Mesothelial cell of epicardium (in vitro differentiated cells): ENCODE measurements at regions not wholly inside any gene's neighbourhood (a gene's known extent, or its start where the extent isn't known, plus 50 kb on each side); places are given as distances from the start of the nearest gene placed in this dataset.

ENCODE experiments used
- DNase-seq, 2 experiments: peaks; one replicate each; pipeline ENCODE4 v3.0.0; 2021; ENCODE audit warnings: low spot score in 2 of 2; ENCODE audit not compliant: unreplicated experiment in 2 of 2
- H3K27ac Mint-ChIP-seq: 2 replicates; pipeline ENCODE4 v1.8.0; 2021; ENCODE audit warnings: mixed read lengths
- H3K27me3 Mint-ChIP-seq: 2 replicates; pipeline ENCODE4 v1.8.0; 2021; ENCODE audit warnings: low read depth, mixed read lengths
- H3K36me3 Mint-ChIP-seq: 2 replicates; pipeline ENCODE4 v1.8.0; 2021; ENCODE audit warnings: mixed read lengths
- H3K4me1 Mint-ChIP-seq: 2 replicates; pipeline ENCODE4 v1.8.0; 2021; ENCODE audit warnings: mixed read lengths
- H3K4me3 Mint-ChIP-seq: 2 replicates; pipeline ENCODE4 v1.8.0; 2021; ENCODE audit warnings: mild to moderate bottlenecking, moderate library complexity, mixed read lengths
- H3K9me3 Mint-ChIP-seq: 2 replicates; pipeline ENCODE4 v1.8.0; 2021; ENCODE audit warnings: mixed read lengths
- CTCF ChIP-seq: fragments of 200-600 bp; sonication (generic); IDR thresholded peaks from one replicate; pipeline ENCODE4 v1.5.0; 2021; ENCODE audit warnings: antibody characterized with exemption; ENCODE audit not compliant: unreplicated experiment

DNA sequence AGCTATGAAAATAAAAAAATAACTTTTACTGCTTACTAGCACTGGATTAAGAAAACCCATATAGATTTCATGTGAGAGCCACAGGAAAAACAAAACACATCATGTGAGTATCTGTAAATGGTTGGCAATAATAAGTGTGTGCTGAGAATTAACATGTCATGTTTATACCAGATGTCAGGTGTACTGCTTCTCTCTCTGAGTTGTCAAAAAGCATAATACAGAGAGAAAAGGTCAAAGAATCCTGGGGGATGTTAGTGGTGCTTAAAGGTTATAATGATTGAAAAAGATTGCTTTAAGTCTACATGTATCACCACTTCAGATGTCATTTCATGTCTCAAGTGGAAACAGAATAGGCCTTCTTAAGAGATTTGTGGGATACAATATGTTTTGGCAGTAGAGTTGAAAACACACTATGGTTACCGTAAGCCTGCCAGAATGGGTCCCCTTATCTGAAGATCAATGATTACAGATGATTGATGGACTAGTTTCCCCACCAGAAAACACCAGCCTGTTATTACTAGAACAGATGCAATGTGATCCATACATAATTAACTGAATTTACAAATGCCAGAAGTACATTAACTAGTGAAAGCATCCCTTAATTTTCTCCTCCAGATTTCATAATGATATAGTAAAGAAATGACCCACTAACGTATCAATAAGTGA, 204.1 kb downstream of the CNTN3 start:
- Mint-ChIP-seq H3K27me3 (peaks cover 3% of the 10 kb centered on the region), H3K36me3 (no peaks in the 10 kb centered on the region), H3K27ac (no peak overlapping the region), H3K4me1 (no peaks in the 10 kb centered on the region), H3K4me3 (no peak overlapping the region), H3K9me3 (peaks cover 9% of the 10 kb centered on the region)
- no peak for TF ChIP-seq CTCF
- no peak for DNase-seq

DNA sequence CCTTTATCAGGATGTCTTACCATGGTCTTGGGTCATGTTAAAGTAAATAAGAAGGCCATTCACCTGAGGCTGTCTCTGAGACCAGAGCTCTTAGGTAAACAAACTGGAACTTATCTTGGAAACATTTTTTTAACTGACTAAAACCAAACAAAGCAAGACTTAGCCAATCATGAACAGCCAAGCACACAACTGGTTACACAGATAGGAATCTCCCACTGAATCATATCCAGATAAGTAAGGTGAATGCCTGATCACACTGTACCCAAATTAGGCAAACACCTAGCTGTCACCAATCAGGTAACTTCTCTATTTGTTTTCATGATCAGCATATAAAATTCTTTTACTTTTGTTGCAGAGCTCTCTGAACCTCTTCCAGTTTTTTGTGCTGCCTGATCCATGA, 205.4 kb downstream of the CNTN3 start:
- no peak for DNase-seq
- Mint-ChIP-seq H3K27me3 (peaks cover 3% of the 10 kb centered on the region), H3K4me1 (peaks cover under 1% of the 10 kb centered on the region), H3K4me3 (no peak overlapping the region), H3K36me3 (no peaks in the 10 kb centered on the region), H3K27ac (no peak overlapping the region), H3K9me3 (peaks cover 9% of the 10 kb centered on the region)
- TF ChIP-seq CTCF, result no peak

DNA sequence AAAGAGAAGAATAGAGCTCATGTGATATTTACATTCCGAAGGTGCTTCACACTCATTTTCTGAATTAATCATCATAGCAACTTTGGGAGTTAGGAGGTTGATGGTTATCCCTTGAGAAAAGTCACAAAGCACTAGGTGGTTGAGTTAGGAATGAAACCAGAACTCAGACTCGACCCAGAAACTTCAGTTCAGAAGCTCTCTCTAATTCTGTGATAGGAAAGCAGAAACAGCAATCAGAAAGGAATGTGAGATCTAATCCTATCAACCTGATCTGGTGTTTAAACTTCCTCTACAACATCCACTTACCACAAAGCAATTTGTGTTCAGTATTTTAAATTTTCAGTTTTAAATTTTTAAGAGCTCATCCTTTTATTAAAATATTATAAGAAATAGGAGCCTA, 211.2 kb downstream of the CNTN3 start:
- no peak for TF ChIP-seq CTCF
- Mint-ChIP-seq H3K27ac (no peak overlapping the region), H3K4me1 (peaks cover 7% of the 10 kb centered on the region), H3K9me3 (peaks cover 4% of the 10 kb centered on the region), H3K27me3 (no peaks in the 10 kb centered on the region), H3K36me3 (no peaks in the 10 kb centered on the region), H3K4me3 (no peak overlapping the region)
- DNase-seq, result no peak

- Mint-ChIP-seq H3K9me3 (peaks cover 4% of the 10 kb centered on the region), H3K36me3 (no peaks in the 10 kb centered on the region), H3K4me1 (peaks cover 7% of the 10 kb centered on the region), H3K27ac (no peak overlapping the region), H3K27me3 (no peaks in the 10 kb centered on the region), H3K4me3 (no peak overlapping the region)
- no peak for DNase-seq
- no peak for TF ChIP-seq CTCF
Measured at GRCh38 chr3:74402821-74403220, 211.6 kb downstream of the CNTN3 start.

- H3K4me1 Mint-ChIP-seq, result peaks cover 6% of the 10 kb centered on the region
- no peaks in the 10 kb centered on the region for H3K27me3 Mint-ChIP-seq
- no peak for TF ChIP-seq CTCF
- DNase-seq, result no peak
- H3K36me3 Mint-ChIP-seq, result peaks cover 2% of the 10 kb centered on the region
- H3K9me3 Mint-ChIP-seq, result peaks cover 19% of the 10 kb centered on the region
- H3K27ac Mint-ChIP-seq, result no peak overlapping the region
- H3K4me3 Mint-ChIP-seq, result no peak overlapping the region
Measured at GRCh38 chr3:74393426-74393825, 221.0 kb downstream of the CNTN3 start.
